ENCODE measurements at regions not wholly inside any gene's neighbourhood (a gene's known extent, or its start where the extent isn't known, plus 50 kb on each side); places are given as distances from the start of the nearest gene placed in this dataset.

GRCh38 chr12:114141921-114142564 lies 175.9 kb upstream of the RBM19 start:
- Histone ChIP-seq H3K36me3 (replicated peaks; ENCODE audit: low read depth, low read length) (no peaks in the 10 kb centered on the region), H3K79me2 (ENCODE audit: low read length) (no peaks in the 10 kb centered on the region), H3K9ac (ENCODE audit: low read length) (no peak overlapping the region), H3K27me3 (ENCODE audit: low read depth, low read length) (peaks cover 13% of the 10 kb centered on the region), H2AFZ (ENCODE audit: low read depth, low read length) (no peak overlapping the region), H3K4me1 (ENCODE audit: low read length) (no peaks in the 10 kb centered on the region), H4K20me1 (ENCODE audit: insufficient read depth, low read length) (no peaks in the 10 kb centered on the region), H3K4me2 (ENCODE audit: low read length) (no peak overlapping the region), H3K4me3 (ENCODE audit: low read length) (no peak overlapping the region), H3K27ac (ENCODE audit: low read length) (no peak overlapping the region), H3K9me3 (ENCODE audit: insufficient read depth, low read length) (no peaks in the 10 kb centered on the region)
- no peak for TF ChIP-seq EZH2phosphoT487 (IDR thresholded peaks at IDR 0.05; ENCODE audit: low read depth)
- no peak for TF ChIP-seq CTCF (IDR thresholded peaks at IDR 0.05; ENCODE audit: low read depth, low read length)

- peaks cover 24% of the 10 kb centered on the region for H3K27me3 ChIP-seq (ENCODE audit: low read depth, low read length)
- TF ChIP-seq CTCF (IDR thresholded peaks at IDR 0.05; ENCODE audit: low read depth, low read length) = no peak
- TF ChIP-seq EZH2phosphoT487 (IDR thresholded peaks at IDR 0.05; ENCODE audit: low read depth) = no peak
Observed at GRCh38 chr12:114140576-114140975, 174.5 kb upstream of the RBM19 start.

GRCh38 chr12:114136631-114137030 lies 170.5 kb upstream of the RBM19 start:
- no peak overlapping the region for H3K4me3 ChIP-seq (ENCODE audit: low read length)
- H3K36me3 ChIP-seq (replicated peaks; ENCODE audit: low read depth, low read length) = no peaks in the 10 kb centered on the region
- no peaks in the 10 kb centered on the region for H4K20me1 ChIP-seq (ENCODE audit: insufficient read depth, low read length)
- H3K79me2 ChIP-seq (ENCODE audit: low read length) = no peaks in the 10 kb centered on the region
- H3K27ac ChIP-seq (ENCODE audit: low read length) = no peak overlapping the region
- peaks cover 31% of the 10 kb centered on the region for H3K27me3 ChIP-seq (ENCODE audit: low read depth, low read length)
- H3K9me3 ChIP-seq (ENCODE audit: insufficient read depth, low read length) = no peaks in the 10 kb centered on the region
- TF ChIP-seq CTCF (IDR thresholded peaks at IDR 0.05; ENCODE audit: low read depth, low read length) = no peak
- no peak for TF ChIP-seq EZH2phosphoT487 (IDR thresholded peaks at IDR 0.05; ENCODE audit: low read depth)
- no peak overlapping the region for H3K4me2 ChIP-seq (ENCODE audit: low read length)
- H3K4me1 ChIP-seq (ENCODE audit: low read length) = no peaks in the 10 kb centered on the region
- H3K9ac ChIP-seq (ENCODE audit: low read length) = no peak overlapping the region
- no peak overlapping the region for H2AFZ ChIP-seq (ENCODE audit: low read depth, low read length)

More at GRCh38 chr12:114140576-114140975, 174.5 kb upstream of the RBM19 start:
- no peaks in the 10 kb centered on the region for H3K79me2 ChIP-seq (ENCODE audit: low read length)
- no peak overlapping the region for H2AFZ ChIP-seq (ENCODE audit: low read depth, low read length)
- no peak overlapping the region for H3K27ac ChIP-seq (ENCODE audit: low read length)
- H4K20me1 ChIP-seq (ENCODE audit: insufficient read depth, low read length) = no peaks in the 10 kb centered on the region
- no peak overlapping the region for H3K9ac ChIP-seq (ENCODE audit: low read length)
- H3K4me1 ChIP-seq (ENCODE audit: low read length) = no peaks in the 10 kb centered on the region
- no peaks in the 10 kb centered on the region for H3K36me3 ChIP-seq (replicated peaks; ENCODE audit: low read depth, low read length)
- no peak overlapping the region for H3K4me3 ChIP-seq (ENCODE audit: low read length)
- no peaks in the 10 kb centered on the region for H3K9me3 ChIP-seq (ENCODE audit: insufficient read depth, low read length)
- no peak overlapping the region for H3K4me2 ChIP-seq (ENCODE audit: low read length)

GRCh38 chr12:114134922-114135321 lies 168.8 kb upstream of the RBM19 start:
- H3K36me3 ChIP-seq (replicated peaks; ENCODE audit: low read depth, low read length) = no peaks in the 10 kb centered on the region
- no peak overlapping the region for H2AFZ ChIP-seq (ENCODE audit: low read depth, low read length)
- H3K27ac ChIP-seq (ENCODE audit: low read length) = no peak overlapping the region
- peaks cover 31% of the 10 kb centered on the region for H3K27me3 ChIP-seq (ENCODE audit: low read depth, low read length)
- no peak overlapping the region for H3K9ac ChIP-seq (ENCODE audit: low read length)
- TF ChIP-seq EZH2phosphoT487 (IDR thresholded peaks at IDR 0.05; ENCODE audit: low read depth) = no peak
- no peak for TF ChIP-seq CTCF (IDR thresholded peaks at IDR 0.05; ENCODE audit: low read depth, low read length)
- no peaks in the 10 kb centered on the region for H4K20me1 ChIP-seq (ENCODE audit: insufficient read depth, low read length)
- H3K4me2 ChIP-seq (ENCODE audit: low read length) = no peak overlapping the region
- H3K4me1 ChIP-seq (ENCODE audit: low read length) = no peaks in the 10 kb centered on the region
- no peaks in the 10 kb centered on the region for H3K9me3 ChIP-seq (ENCODE audit: insufficient read depth, low read length)
- H3K4me3 ChIP-seq (ENCODE audit: low read length) = no peak overlapping the region
- H3K79me2 ChIP-seq (ENCODE audit: low read length) = no peaks in the 10 kb centered on the region

All from OCI-LY3 (cell line).